Liver (tissue), 8 donors: ENCODE measurements at regions not wholly inside any gene's neighbourhood (a gene's known extent, or its start where the extent isn't known, plus 50 kb on each side); places are given as distances from the start of the nearest gene placed in this dataset.

Experiments used
- DNase-seq: peaks from one replicate; pipeline ENCODE4 v3.0.0-alpha.2; 2017; ENCODE audit warnings: low spot score
- H3K27ac ChIP-seq, 2 donors: one replicate each; pipeline ENCODE4 v1.7.0; 2013; ENCODE audit warnings: inconsistent platforms in 2 of 2, low read length in 2 of 2, control low read depth in 1 of 2, low read depth in 1 of 2, mild to moderate bottlenecking in 1 of 2
- H3K27me3 ChIP-seq, 4 donors: one replicate each; pipeline versions ENCODE4 v1.6.1 to v1.7.0; 2013; ENCODE audit warnings: low read length in 3 of 4, inconsistent platforms in 1 of 4, mild to moderate bottlenecking in 1 of 4, moderate library complexity in 1 of 4; ENCODE audit not compliant: control insufficient read depth in 4 of 4, insufficient read depth in 4 of 4
- H3K36me3 ChIP-seq, 4 donors: one replicate each; pipeline versions ENCODE4 v1.6.1 to v1.7.0; 2013; ENCODE audit warnings: low read length in 3 of 4, mild to moderate bottlenecking in 3 of 4, low read depth in 1 of 4, moderate library complexity in 1 of 4; ENCODE audit not compliant: control insufficient read depth in 4 of 4, insufficient read depth in 3 of 4
- H3K4me1 ChIP-seq, 4 donors: one replicate each; pipeline versions ENCODE4 v1.6.1 to v1.7.0; 2013; ENCODE audit warnings: low read length in 3 of 4, mild to moderate bottlenecking in 3 of 4, moderate library complexity in 1 of 4; ENCODE audit not compliant: control insufficient read depth in 4 of 4, insufficient read depth in 4 of 4
- H3K4me3 ChIP-seq, 3 donors: one replicate each; pipeline versions ENCODE4 v1.6.1 to v1.7.0; 2013; ENCODE audit warnings: low read length in 3 of 3, control low read depth in 1 of 3, low read depth in 1 of 3, mild to moderate bottlenecking in 1 of 3
- H3K9ac ChIP-seq, 2 donors: one replicate each; pipeline ENCODE4 v1.7.0; 2013; ENCODE audit warnings: low read length in 2 of 2, mild to moderate bottlenecking in 2 of 2, moderate library complexity in 2 of 2, control low read depth in 1 of 2, low read depth in 1 of 2
- H3K9me3 ChIP-seq, 4 donors: one replicate each; pipeline versions ENCODE4 v1.6.1 to v1.7.0; 2013; ENCODE audit warnings: low read length in 3 of 4; ENCODE audit not compliant: control insufficient read depth in 4 of 4
- EGR1 ChIP-seq, 2 donors: IDR thresholded peaks; 2 replicates each; pipeline ENCODE4 v1.6.1; 2016 to 2018; ENCODE audit warnings: antibody characterized with exemption in 2 of 2, low read depth in 2 of 2
- FOXA1 ChIP-seq: IDR thresholded peaks from 2 replicates; pipeline ENCODE4 v1.6.1; 2016; ENCODE audit warnings: antibody characterized with exemption
- FOXA2 ChIP-seq: IDR thresholded peaks from 2 replicates; pipeline ENCODE4 v1.6.1; 2016; ENCODE audit warnings: antibody characterized with exemption
- GABPA ChIP-seq, 2 donors: IDR thresholded peaks in 1 of 2; conservative IDR thresholded peaks in 1 of 2; 2 replicates each; pipeline ENCODE4 v1.6.1; 2016; ENCODE audit warnings: antibody characterized with exemption in 2 of 2, mild to moderate bottlenecking in 1 of 2, moderate library complexity in 1 of 2
- HNF4A ChIP-seq, 2 donors: conservative IDR thresholded peaks; 2 replicates each; pipeline ENCODE4 v1.6.1; 2016; ENCODE audit warnings: antibody characterized with exemption in 2 of 2, mild to moderate bottlenecking in 2 of 2
- HNF4G ChIP-seq: IDR thresholded peaks from 2 replicates; pipeline ENCODE4 v1.6.1; 2016; ENCODE audit warnings: antibody characterized with exemption
- NR2F2 ChIP-seq: IDR thresholded peaks from 2 replicates; pipeline ENCODE4 v1.6.1; 2016; ENCODE audit warnings: antibody characterized with exemption
- RAD21 ChIP-seq, 2 donors: IDR thresholded peaks; 2 replicates each; pipeline ENCODE4 v1.6.1; 2016; ENCODE audit warnings: antibody characterized with exemption in 2 of 2, mild to moderate bottlenecking in 2 of 2
- RXRA ChIP-seq, 2 donors: IDR thresholded peaks; 2 replicates each; pipeline ENCODE4 v1.6.1; 2017 to 2018; ENCODE audit warnings: antibody characterized with exemption in 2 of 2, mild to moderate bottlenecking in 1 of 2
- TAF1 ChIP-seq: conservative IDR thresholded peaks from 2 replicates; pipeline ENCODE4 v1.6.1; 2016; ENCODE audit warnings: antibody characterized with exemption, mild to moderate bottlenecking
- YY1 ChIP-seq: IDR thresholded peaks from 2 replicates; pipeline ENCODE4 v1.6.1; 2016; ENCODE audit warnings: antibody characterized with exemption, mild to moderate bottlenecking
- WGBS: extraction: QIAGEN DNeasy Blood & Tissue Kit; methylation state at CpG from one replicate; pipeline ENCODE4 v1.1.7; 2013; 5-methylcytosine and 5-hydroxymethylcytosine counted together
- TF ChIP-seq, protein P1 (sequence below): IDR thresholded peaks from 2 replicates; pipeline ENCODE4 v1.6.1; 2016; ENCODE audit warnings: antibody characterized with exemption
- TF ChIP-seq, protein P2 (sequence below): IDR thresholded peaks from 2 replicates; pipeline ENCODE4 v1.6.1; 2016; ENCODE audit warnings: antibody characterized with exemption
- TF ChIP-seq, protein P3 (sequence below): IDR thresholded peaks from 2 replicates; pipeline ENCODE4 v1.6.1; 2016; ENCODE audit warnings: antibody characterized with exemption, mild to moderate bottlenecking
- TF ChIP-seq, protein P4 (sequence below): fragments of 150-350 bp; IDR thresholded peaks from 2 replicates; pipeline ENCODE4 v1.5.1; 2017; ENCODE audit warnings: improper control_type of control experiment, low read depth, low read length; ENCODE audit not compliant: missing input control
- TF ChIP-seq, protein P5 (sequence below): IDR thresholded peaks from 2 replicates; pipeline ENCODE4 v1.6.1; 2016; ENCODE audit warnings: antibody characterized with exemption
- donor health status: healthy.
- donor health status: healthy.
- donor health status: healthy.
- donor health status: healthy.
- donor health status: healthy.

DNA sequence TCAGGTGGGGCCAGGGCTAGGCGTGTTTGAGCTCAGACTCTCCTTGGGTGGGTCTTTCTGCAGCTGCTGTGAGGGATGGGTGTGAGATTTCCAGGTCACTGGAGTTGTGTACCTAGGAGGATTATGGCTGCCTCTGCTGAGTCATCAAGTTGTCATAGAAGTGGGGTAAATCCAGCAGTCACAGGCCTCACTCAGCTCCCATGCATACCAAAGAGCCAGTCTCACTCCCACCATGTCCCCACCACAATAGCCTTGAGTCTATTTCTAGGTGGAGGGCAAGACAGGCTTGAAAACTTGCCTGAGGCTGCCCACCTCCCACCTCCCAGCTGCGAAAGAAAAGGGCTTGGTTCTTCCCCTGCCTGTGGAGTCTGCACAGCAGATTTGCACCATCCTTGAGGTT, 194.0 kb upstream of the PCDH17 start:
- Histone ChIP-seq H3K27me3 (no peaks in the 10 kb centered on the region), H3K4me1 (no peaks in the 10 kb centered on the region), H3K9me3 (no peaks in the 10 kb centered on the region), H3K27ac (no peak overlapping the region), H3K9ac (no peak overlapping the region), H3K36me3 (no peaks in the 10 kb centered on the region), H3K4me3 (no peak overlapping the region)
- WGBS: 85% methylated on average over 2 of the region's 2 CpGs
- TF ChIP-seq EGR1 (IDR thresholded peaks at IDR 0.05; ENCODE audit: low read depth in 2 of 2) (no peak), HNF4A (conservative IDR thresholded peaks at IDR 0.05) (no peak), NR2F2 (no peak), FOXA2 (no peak)
- TF ChIP-seq, protein P1, sequence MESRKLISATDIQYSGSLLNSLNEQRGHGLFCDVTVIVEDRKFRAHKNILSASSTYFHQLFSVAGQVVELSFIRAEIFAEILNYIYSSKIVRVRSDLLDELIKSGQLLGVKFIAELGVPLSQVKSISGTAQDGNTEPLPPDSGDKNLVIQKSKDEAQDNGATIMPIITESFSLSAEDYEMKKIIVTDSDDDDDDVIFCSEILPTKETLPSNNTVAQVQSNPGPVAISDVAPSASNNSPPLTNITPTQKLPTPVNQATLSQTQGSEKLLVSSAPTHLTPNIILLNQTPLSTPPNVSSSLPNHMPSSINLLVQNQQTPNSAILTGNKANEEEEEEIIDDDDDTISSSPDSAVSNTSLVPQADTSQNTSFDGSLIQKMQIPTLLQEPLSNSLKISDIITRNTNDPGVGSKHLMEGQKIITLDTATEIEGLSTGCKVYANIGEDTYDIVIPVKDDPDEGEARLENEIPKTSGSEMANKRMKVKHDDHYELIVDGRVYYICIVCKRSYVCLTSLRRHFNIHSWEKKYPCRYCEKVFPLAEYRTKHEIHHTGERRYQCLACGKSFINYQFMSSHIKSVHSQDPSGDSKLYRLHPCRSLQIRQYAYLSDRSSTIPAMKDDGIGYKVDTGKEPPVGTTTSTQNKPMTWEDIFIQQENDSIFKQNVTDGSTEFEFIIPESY: no peak
- TF ChIP-seq, protein P2, sequence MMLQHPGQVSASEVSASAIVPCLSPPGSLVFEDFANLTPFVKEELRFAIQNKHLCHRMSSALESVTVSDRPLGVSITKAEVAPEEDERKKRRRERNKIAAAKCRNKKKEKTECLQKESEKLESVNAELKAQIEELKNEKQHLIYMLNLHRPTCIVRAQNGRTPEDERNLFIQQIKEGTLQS: no peak
- TF ChIP-seq, protein P3, sequence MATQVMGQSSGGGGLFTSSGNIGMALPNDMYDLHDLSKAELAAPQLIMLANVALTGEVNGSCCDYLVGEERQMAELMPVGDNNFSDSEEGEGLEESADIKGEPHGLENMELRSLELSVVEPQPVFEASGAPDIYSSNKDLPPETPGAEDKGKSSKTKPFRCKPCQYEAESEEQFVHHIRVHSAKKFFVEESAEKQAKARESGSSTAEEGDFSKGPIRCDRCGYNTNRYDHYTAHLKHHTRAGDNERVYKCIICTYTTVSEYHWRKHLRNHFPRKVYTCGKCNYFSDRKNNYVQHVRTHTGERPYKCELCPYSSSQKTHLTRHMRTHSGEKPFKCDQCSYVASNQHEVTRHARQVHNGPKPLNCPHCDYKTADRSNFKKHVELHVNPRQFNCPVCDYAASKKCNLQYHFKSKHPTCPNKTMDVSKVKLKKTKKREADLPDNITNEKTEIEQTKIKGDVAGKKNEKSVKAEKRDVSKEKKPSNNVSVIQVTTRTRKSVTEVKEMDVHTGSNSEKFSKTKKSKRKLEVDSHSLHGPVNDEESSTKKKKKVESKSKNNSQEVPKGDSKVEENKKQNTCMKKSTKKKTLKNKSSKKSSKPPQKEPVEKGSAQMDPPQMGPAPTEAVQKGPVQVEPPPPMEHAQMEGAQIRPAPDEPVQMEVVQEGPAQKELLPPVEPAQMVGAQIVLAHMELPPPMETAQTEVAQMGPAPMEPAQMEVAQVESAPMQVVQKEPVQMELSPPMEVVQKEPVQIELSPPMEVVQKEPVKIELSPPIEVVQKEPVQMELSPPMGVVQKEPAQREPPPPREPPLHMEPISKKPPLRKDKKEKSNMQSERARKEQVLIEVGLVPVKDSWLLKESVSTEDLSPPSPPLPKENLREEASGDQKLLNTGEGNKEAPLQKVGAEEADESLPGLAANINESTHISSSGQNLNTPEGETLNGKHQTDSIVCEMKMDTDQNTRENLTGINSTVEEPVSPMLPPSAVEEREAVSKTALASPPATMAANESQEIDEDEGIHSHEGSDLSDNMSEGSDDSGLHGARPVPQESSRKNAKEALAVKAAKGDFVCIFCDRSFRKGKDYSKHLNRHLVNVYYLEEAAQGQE: no peak
- TF ChIP-seq, protein P4, sequence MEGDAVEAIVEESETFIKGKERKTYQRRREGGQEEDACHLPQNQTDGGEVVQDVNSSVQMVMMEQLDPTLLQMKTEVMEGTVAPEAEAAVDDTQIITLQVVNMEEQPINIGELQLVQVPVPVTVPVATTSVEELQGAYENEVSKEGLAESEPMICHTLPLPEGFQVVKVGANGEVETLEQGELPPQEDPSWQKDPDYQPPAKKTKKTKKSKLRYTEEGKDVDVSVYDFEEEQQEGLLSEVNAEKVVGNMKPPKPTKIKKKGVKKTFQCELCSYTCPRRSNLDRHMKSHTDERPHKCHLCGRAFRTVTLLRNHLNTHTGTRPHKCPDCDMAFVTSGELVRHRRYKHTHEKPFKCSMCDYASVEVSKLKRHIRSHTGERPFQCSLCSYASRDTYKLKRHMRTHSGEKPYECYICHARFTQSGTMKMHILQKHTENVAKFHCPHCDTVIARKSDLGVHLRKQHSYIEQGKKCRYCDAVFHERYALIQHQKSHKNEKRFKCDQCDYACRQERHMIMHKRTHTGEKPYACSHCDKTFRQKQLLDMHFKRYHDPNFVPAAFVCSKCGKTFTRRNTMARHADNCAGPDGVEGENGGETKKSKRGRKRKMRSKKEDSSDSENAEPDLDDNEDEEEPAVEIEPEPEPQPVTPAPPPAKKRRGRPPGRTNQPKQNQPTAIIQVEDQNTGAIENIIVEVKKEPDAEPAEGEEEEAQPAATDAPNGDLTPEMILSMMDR: no peak
- DNase-seq: no peak

DNA sequence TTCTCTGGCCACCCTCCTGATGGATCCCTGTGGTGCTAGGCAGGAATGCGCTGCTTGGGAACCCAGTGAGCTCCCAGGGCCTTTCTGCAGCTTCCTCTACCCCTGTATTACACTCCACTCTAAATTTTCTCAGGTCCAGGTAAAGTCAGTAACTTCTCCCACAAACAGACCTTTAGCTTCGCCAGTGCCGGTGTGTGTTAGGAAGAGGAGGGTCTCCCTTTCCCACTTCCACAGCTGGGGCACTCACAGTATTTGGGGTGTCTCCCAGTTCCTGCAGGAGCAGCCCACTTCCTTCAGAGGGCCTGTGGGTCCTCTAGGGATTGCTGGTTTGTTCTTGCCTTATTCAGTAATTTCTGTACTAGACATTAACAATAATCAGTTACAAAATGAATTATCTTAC, 193.5 kb upstream of the PCDH17 start:
- H3K36me3 ChIP-seq: no peaks in the 10 kb centered on the region
- H3K27ac ChIP-seq: no peak overlapping the region
- no peaks in the 10 kb centered on the region for H3K4me1 ChIP-seq
- TF ChIP-seq YY1: no peak
- TF ChIP-seq, protein P5, sequence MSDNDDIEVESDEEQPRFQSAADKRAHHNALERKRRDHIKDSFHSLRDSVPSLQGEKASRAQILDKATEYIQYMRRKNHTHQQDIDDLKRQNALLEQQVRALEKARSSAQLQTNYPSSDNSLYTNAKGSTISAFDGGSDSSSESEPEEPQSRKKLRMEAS: no peak
- no peak for TF ChIP-seq GABPA (IDR thresholded peaks at IDR 0.05 in 1 of 2, conservative IDR thresholded peaks at IDR 0.05 in 1 of 2)
- TF ChIP-seq FOXA1: no peak
- TF ChIP-seq RXRA (IDR thresholded peaks at IDR 0.05): no peak
- no peak for TF ChIP-seq RAD21 (IDR thresholded peaks at IDR 0.05)
- TF ChIP-seq HNF4A (conservative IDR thresholded peaks at IDR 0.05): no peak
- TF ChIP-seq, protein P3: no peak
- TF ChIP-seq HNF4G: no peak
- no peak for TF ChIP-seq TAF1
- no peak overlapping the region for H3K9ac ChIP-seq
- 94% methylated on average over 3 of the region's 3 CpGs for WGBS
- H3K9me3 ChIP-seq: no peaks in the 10 kb centered on the region
- no peak for DNase-seq
- H3K4me3 ChIP-seq: no peak overlapping the region
- no peaks in the 10 kb centered on the region for H3K27me3 ChIP-seq
